Cerebellar cortex (tissue), 1 donor: ENCODE measurements at regions not wholly inside any gene's neighbourhood (a gene's known extent, or its start where the extent isn't known, plus 50 kb on each side); places are given as distances from the start of the nearest gene placed in this dataset.
A peak's percentile ranks its signal among the peaks of the same experiment; 100 is the strongest.
"Not testable (repeated sequence)": the region's sequence is repeated elsewhere in the genome, so short reads cannot be mapped to it uniquely, and the experiment has no call there.

Experiments used
- DNase-seq: peaks from one replicate; pipeline ENCODE4 v3.0.0-alpha.2; 2015; ENCODE audit warnings: low spot score

GRCh38 chr11:92432515-92432914, 207.9 kb downstream of the FAT3 start:
- DNase-seq: no peak

GRCh38 chr11:92436034-92436920, 211.7 kb downstream of the FAT3 start:
- DNase-seq: no peak

- DNase-seq: no peak
Observed at GRCh38 chr11:92439133-92439532, 214.5 kb downstream of the FAT3 start.

- no peak for DNase-seq
Observed at GRCh38 chr11:92440701-92441442, 216.3 kb downstream of the FAT3 start.

GRCh38 chr11:92441443-92441726, 216.8 kb downstream of the FAT3 start:
- no peak for DNase-seq

GRCh38 chr11:92443199-92443598, 218.6 kb downstream of the FAT3 start:
- DNase-seq: no peak

- DNase-seq: no peak
Observed at GRCh38 chr11:92447586-92447985, 223.0 kb downstream of the FAT3 start.

- DNase-seq: no peak
Observed at GRCh38 chr11:92449222-92449621, 224.6 kb downstream of the FAT3 start.

GRCh38 chr11:92449780-92450179, 225.2 kb downstream of the FAT3 start:
- no peak for DNase-seq

GRCh38 chr11:92451063-92451462, 226.4 kb downstream of the FAT3 start:
- no peak for DNase-seq

GRCh38 chr11:92453055-92453454, 228.4 kb downstream of the FAT3 start:
- no peak for DNase-seq

- DNase-seq: no peak
Observed at GRCh38 chr11:92455210-92455790, 230.7 kb downstream of the FAT3 start.

- no peak for DNase-seq
Observed at GRCh38 chr11:92457250-92457649, 232.6 kb downstream of the FAT3 start.

GRCh38 chr11:92458486-92458885, 233.9 kb downstream of the FAT3 start:
- DNase-seq: no peak

GRCh38 chr11:92460213-92460612, 235.6 kb downstream of the FAT3 start:
- DNase-seq: peak; percentile 4

- no peak for DNase-seq
Observed at GRCh38 chr11:92461447-92461846, 236.8 kb downstream of the FAT3 start.

- DNase-seq: no peak
Observed at GRCh38 chr11:92462821-92463220, 238.2 kb downstream of the FAT3 start.

- no peak for DNase-seq
Observed at GRCh38 chr11:92464822-92465221, 240.2 kb downstream of the FAT3 start.

GRCh38 chr11:92465410-92465809, 240.8 kb downstream of the FAT3 start:
- DNase-seq: not testable (repeated sequence)

- no peak for DNase-seq
Observed at GRCh38 chr11:92473736-92474135, 249.1 kb downstream of the FAT3 start.

GRCh38 chr11:92475316-92475715, 250.7 kb downstream of the FAT3 start:
- no peak for DNase-seq

GRCh38 chr11:92475819-92476218, 251.2 kb downstream of the FAT3 start:
- no peak for DNase-seq

GRCh38 chr11:92477686-92478085, 253.1 kb downstream of the FAT3 start:
- no peak for DNase-seq
